HUES48 (cell line): ENCODE measurements at regions not wholly inside any gene's neighbourhood (a gene's known extent, or its start where the extent isn't known, plus 50 kb on each side); places are given as distances from the start of the nearest gene placed in this dataset.

Experiments used
- H3K27ac ChIP-seq: one replicate; pipeline ENCODE4 v1.7.0; 2013; ENCODE audit warnings: low read depth, low read length, inconsistent platforms
- H3K27me3 ChIP-seq: 2 replicates; pipeline ENCODE4 v1.6.1; 2013; ENCODE audit warnings: mild to moderate bottlenecking, low read length; ENCODE audit not compliant: control insufficient read depth, insufficient read depth
- H3K36me3 ChIP-seq: 2 replicates; pipeline ENCODE4 v1.6.1; 2013; ENCODE audit warnings: low read length; ENCODE audit not compliant: control insufficient read depth, insufficient read depth
- H3K4me1 ChIP-seq: 2 replicates; pipeline ENCODE4 v1.6.1; 2013; ENCODE audit warnings: mild to moderate bottlenecking, low read length; ENCODE audit not compliant: control insufficient read depth, insufficient read depth
- H3K4me3 ChIP-seq: 2 replicates; pipeline ENCODE4 v1.5.1; 2013; ENCODE audit warnings: mild to moderate bottlenecking, low read depth, low read length
- H3K9ac ChIP-seq: 2 replicates; pipeline ENCODE4 v1.6.1; 2013; ENCODE audit warnings: mild to moderate bottlenecking, low read depth, low read length, moderate library complexity
- H3K9me3 ChIP-seq: 2 replicates; pipeline ENCODE4 v1.6.1; 2013; ENCODE audit warnings: low read length; ENCODE audit not compliant: control insufficient read depth, insufficient read depth

DNA sequence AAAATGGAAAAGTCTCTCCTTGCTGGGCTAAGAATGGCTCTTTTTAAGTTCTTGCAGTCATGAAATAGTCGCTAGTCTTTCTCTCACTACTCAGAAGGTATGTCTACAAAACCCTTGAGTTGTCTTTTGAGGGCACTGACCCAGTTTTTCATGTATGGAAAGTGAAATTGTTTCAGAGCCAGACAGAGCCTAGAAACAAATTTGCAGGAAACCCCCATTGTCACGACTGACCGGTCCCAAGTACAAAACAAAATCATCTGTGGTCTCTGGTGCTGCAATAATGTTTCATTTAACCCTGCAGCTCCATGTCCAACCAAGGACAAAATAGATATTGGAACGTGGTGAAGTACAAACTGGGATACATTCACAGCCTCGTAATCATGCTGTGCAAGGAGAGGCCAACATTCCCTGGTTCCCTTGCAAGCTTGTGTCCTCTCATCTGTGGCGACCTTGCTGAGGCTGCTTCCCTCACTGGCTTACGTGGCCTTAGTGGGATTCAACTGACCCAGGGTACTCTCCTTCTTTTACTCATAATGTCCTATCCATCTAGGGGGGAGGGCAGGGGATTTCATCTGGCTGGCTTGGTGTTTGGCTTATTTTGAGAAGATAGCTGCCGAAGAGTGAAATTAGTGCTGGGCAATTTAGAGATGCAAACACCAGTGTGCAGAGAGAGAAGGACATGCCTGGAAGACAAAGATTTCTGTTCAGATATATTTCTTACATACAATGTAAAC lies 172.5 kb downstream of the IPMK start:
- Histone ChIP-seq H3K4me1 (no peaks in the 10 kb centered on the region), H3K9me3 (no peaks in the 10 kb centered on the region), H3K4me3 (no peak overlapping the region), H3K27me3 (no peaks in the 10 kb centered on the region), H3K27ac (no peak overlapping the region), H3K36me3 (no peaks in the 10 kb centered on the region), H3K9ac (no peak overlapping the region)

DNA sequence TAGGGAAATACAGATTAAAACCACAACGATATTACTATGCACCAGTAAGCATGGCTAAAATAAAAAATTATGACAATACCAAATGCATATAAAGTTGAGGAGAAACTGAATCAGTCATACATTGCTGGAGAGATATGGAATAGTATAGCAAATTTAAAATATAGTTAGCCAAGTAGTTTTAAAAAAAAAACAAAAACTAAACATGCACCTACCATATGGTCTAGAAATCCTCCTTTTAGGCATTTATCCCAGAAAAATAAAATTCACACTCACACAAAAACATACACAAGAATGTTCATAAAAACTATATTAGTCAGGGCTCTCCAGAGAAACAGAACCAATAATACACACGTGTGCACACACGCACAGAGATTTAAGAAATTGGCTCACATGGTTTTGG lies 175.8 kb downstream of the IPMK start:
- Histone ChIP-seq H3K27ac (no peak overlapping the region), H3K4me3 (no peak overlapping the region), H3K36me3 (no peaks in the 10 kb centered on the region), H3K9ac (no peak overlapping the region), H3K27me3 (no peaks in the 10 kb centered on the region), H3K4me1 (no peaks in the 10 kb centered on the region), H3K9me3 (no peaks in the 10 kb centered on the region)

GRCh38 chr10:58089739-58090138 lies 178.0 kb downstream of the IPMK start:
- H3K36me3 ChIP-seq = no peaks in the 10 kb centered on the region
- no peaks in the 10 kb centered on the region for H3K27me3 ChIP-seq
- H3K4me3 ChIP-seq = no peak overlapping the region
- no peak overlapping the region for H3K27ac ChIP-seq
- no peak overlapping the region for H3K9ac ChIP-seq
- no peaks in the 10 kb centered on the region for H3K4me1 ChIP-seq
- no peaks in the 10 kb centered on the region for H3K9me3 ChIP-seq

DNA sequence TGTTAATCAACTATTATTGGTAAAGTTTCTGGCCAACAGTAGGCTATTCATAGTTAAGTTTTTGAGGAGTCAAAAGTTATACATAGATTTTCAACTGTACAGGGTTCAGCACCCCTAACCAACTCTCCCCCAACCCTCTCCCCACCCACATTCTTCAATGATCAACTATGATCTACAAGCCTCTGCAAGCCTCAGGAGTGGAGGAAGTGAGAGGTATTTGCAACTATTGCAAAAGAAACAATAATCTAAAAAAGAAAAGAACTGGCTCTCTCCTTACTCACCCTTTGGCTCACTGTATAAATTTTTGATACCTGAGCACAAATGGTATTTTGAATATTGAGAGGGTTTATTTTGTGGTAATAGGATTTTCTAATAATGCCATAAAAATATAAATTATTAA lies 179.8 kb downstream of the IPMK start:
- no peaks in the 10 kb centered on the region for H3K4me1 ChIP-seq
- no peak overlapping the region for H3K27ac ChIP-seq
- no peaks in the 10 kb centered on the region for H3K27me3 ChIP-seq
- H3K9me3 ChIP-seq = no peaks in the 10 kb centered on the region
- H3K36me3 ChIP-seq = no peaks in the 10 kb centered on the region
- no peak overlapping the region for H3K4me3 ChIP-seq
- H3K9ac ChIP-seq = no peak overlapping the region

- Histone ChIP-seq H3K4me1 (no peaks in the 10 kb centered on the region), H3K4me3 (no peak overlapping the region), H3K9me3 (no peaks in the 10 kb centered on the region), H3K27ac (no peak overlapping the region), H3K9ac (no peak overlapping the region), H3K36me3 (no peaks in the 10 kb centered on the region), H3K27me3 (no peaks in the 10 kb centered on the region)
These were observed 180.9 kb downstream of the IPMK start for GRCh38 chr10:58086763-58087150.

DNA sequence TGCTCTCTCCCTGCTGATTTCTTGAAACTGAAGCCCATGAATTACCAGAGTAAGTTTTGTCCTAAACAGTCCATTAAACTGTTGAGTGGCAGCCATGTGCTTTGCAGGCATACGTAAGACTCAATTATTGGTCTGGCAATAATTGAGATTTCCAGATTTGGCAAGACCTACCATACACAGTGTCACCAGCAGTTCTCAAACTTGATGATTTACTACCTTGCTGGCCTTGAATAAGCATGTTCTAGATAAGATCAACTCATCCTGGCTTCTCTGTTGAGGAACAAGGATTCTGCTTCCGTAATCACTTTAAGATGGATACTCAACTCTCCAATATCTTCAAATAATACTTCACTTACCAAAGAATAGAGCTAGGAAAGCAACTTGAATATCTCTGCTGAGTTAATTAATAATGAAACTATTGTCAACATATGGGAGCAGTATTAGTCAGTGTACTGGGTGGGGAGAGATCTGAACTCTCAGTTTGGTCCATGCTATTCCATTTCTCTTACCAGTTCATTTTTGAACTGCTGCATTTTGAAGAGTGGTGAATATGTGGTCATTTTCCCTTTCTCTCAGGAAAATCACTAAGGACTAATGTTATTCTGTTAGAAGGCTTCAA lies 181.4 kb downstream of the IPMK start:
- Histone ChIP-seq H3K4me3 (no peak overlapping the region), H3K9me3 (no peaks in the 10 kb centered on the region), H3K36me3 (no peaks in the 10 kb centered on the region), H3K27ac (no peak overlapping the region), H3K27me3 (no peaks in the 10 kb centered on the region), H3K9ac (no peak overlapping the region), H3K4me1 (no peaks in the 10 kb centered on the region)

DNA sequence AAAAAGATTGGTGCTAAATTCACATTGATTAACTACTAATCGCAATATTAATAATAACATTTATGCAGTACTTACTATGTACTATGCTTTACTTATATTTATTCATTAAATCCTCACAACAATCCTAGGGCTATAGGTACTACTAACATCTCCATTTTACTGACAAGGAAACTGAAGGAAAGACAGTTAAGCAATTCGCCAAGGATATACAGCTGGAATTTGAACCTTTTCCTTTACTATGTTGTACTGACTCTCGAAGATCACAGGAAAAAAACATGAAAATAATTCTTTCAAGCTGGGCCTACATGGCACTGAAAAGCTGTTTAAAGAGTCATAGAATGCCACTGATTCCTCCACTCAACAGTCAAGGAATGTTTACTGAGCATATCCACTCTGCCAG lies 185.4 kb downstream of the IPMK start:
- no peaks in the 10 kb centered on the region for H3K4me1 ChIP-seq
- no peaks in the 10 kb centered on the region for H3K9me3 ChIP-seq
- no peak overlapping the region for H3K4me3 ChIP-seq
- no peak overlapping the region for H3K9ac ChIP-seq
- no peak overlapping the region for H3K27ac ChIP-seq
- no peaks in the 10 kb centered on the region for H3K27me3 ChIP-seq
- H3K36me3 ChIP-seq = no peaks in the 10 kb centered on the region

DNA sequence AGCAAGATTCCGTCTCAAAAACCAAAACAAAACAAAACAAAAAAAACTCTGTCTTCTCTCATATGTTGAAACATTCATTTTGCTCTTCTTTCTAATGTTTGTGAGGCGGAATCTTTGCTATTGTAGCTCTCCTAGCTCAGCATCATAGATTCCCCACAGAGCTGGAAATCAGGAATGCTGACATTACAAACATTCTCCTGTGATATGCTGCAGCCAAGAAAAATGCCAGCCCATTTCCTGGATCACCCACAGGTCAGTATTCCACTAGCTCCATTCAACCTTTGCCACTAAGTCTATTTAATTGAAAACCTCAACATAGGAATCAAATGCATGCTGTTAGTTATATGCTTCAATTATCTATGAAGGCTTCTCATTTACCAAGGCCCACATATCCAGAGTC lies 186.3 kb downstream of the IPMK start:
- H3K9ac ChIP-seq = no peak overlapping the region

DNA sequence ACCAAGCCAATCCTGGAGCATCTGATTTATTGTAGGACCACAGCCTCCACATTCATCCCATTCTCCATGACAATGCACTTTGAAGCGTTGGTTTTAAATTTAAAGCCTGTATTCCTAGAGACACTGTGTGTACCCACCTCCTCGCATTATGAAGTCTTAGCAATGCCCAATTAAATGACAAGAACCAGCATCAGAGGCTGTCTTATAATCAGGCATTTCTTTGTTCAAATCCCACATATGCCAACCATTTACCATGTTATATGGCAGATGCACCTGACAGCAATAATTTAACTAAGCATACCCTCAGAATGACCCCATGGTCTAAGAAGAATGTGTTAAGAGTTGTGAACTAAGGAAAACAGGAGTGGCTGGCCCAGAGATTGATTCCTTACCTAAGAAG lies 188.2 kb downstream of the IPMK start:
- H3K9me3 ChIP-seq = no peaks in the 10 kb centered on the region
- H3K9ac ChIP-seq = no peak overlapping the region
- H3K27ac ChIP-seq = no peak overlapping the region
- H3K36me3 ChIP-seq = no peaks in the 10 kb centered on the region
- H3K27me3 ChIP-seq = no peaks in the 10 kb centered on the region
- no peak overlapping the region for H3K4me3 ChIP-seq
- no peaks in the 10 kb centered on the region for H3K4me1 ChIP-seq

More for the DNA sequence above, 186.3 kb downstream of the IPMK start:
- H3K27me3 ChIP-seq = no peaks in the 10 kb centered on the region
- no peaks in the 10 kb centered on the region for H3K36me3 ChIP-seq
- H3K4me3 ChIP-seq = no peak overlapping the region
- no peaks in the 10 kb centered on the region for H3K4me1 ChIP-seq
- H3K9me3 ChIP-seq = no peaks in the 10 kb centered on the region
- H3K27ac ChIP-seq = no peak overlapping the region

- H3K36me3 ChIP-seq = no peaks in the 10 kb centered on the region
- H3K4me3 ChIP-seq = no peak overlapping the region
- no peak overlapping the region for H3K27ac ChIP-seq
- no peaks in the 10 kb centered on the region for H3K4me1 ChIP-seq
- H3K27me3 ChIP-seq = no peaks in the 10 kb centered on the region
- H3K9ac ChIP-seq = no peak overlapping the region
- no peaks in the 10 kb centered on the region for H3K9me3 ChIP-seq
These were observed 195.1 kb downstream of the IPMK start for GRCh38 chr10:58072634-58073033.

DNA sequence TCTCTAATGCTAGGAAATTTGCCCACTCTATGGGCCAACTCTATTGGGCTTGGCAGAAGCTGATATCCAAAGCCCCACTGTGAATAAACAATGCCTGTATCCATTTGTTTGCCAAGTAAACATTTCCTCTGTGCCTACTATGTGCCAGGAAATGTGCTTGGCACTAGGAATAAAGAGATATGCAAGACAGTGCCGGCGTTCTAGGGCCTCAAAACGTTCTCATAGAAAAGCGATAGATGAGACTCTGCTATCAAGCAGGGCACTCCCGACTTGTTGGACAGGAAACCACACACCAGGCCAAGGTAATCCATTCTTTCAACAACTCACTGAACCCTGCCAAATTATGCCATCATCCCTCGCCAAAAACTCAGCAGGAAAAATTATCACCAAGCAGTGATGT lies 196.7 kb downstream of the IPMK start:
- no peak overlapping the region for H3K4me3 ChIP-seq
- no peaks in the 10 kb centered on the region for H3K27me3 ChIP-seq
- no peaks in the 10 kb centered on the region for H3K36me3 ChIP-seq
- no peak overlapping the region for H3K9ac ChIP-seq
- H3K4me1 ChIP-seq = no peaks in the 10 kb centered on the region
- H3K9me3 ChIP-seq = no peaks in the 10 kb centered on the region
- H3K27ac ChIP-seq = no peak overlapping the region
